Natural killer cell (primary cell): ENCODE measurements at regions not wholly inside any gene's neighbourhood (a gene's known extent, or its start where the extent isn't known, plus 50 kb on each side); places are given as distances from the start of the nearest gene placed in this dataset.

ENCODE experiments used
- ATAC-seq, 3 donors: fragments of 150-1000 bp in 2 of 3; fragments of 200-7000 bp in 1 of 3; cut with Tn5 transposase; 1 replicate in 1 of 3; 2 replicates in 2 of 3; pipeline ENCODE4 v1.10.0; 2021; ENCODE audit warnings: mild to moderate bottlenecking in 2 of 3, moderate library complexity in 2 of 3
- DNase-seq, 2 donors: peaks; one replicate each; pipeline versions ENCODE4 v3.0.0 to v3.0.0-alpha.2; 2013 to 2021; ENCODE audit warnings: mixed read lengths in 1 of 2
- H3K27ac ChIP-seq: one replicate; pipeline ENCODE4 v1.5.1; 2013; ENCODE audit warnings: mild to moderate bottlenecking, low read length
- H3K27me3 ChIP-seq: one replicate; pipeline ENCODE4 v1.6.1; 2013; ENCODE audit warnings: low read length; ENCODE audit not compliant: control insufficient read depth, insufficient read depth
- H3K36me3 ChIP-seq: one replicate; pipeline ENCODE4 v1.6.1; 2013; ENCODE audit warnings: low read length; ENCODE audit not compliant: control insufficient read depth, insufficient read depth
- H3K4me1 ChIP-seq: one replicate; pipeline ENCODE4 v1.6.1; 2013; ENCODE audit warnings: low read length; ENCODE audit not compliant: control insufficient read depth, insufficient read depth
- H3K4me3 ChIP-seq: one replicate; pipeline ENCODE4 v1.5.1; 2013; ENCODE audit warnings: low read length
- H3K9me3 ChIP-seq: one replicate; pipeline ENCODE4 v1.6.1; 2013; ENCODE audit warnings: low read length; ENCODE audit not compliant: control insufficient read depth, insufficient read depth
- H3K27ac Mint-ChIP-seq, 2 donors: one replicate each; pipeline ENCODE4 v1.8.0; 2022; ENCODE audit warnings: mild to moderate bottlenecking in 2 of 2, mixed read lengths in 2 of 2, moderate library complexity in 1 of 2
- H3K27me3 Mint-ChIP-seq, 2 donors: one replicate each; pipeline ENCODE4 v1.8.0; 2022; ENCODE audit warnings: low read depth in 2 of 2, mixed read lengths in 2 of 2
- H3K36me3 Mint-ChIP-seq: one replicate; pipeline ENCODE4 v1.8.0; 2022; ENCODE audit warnings: mixed read lengths
- H3K4me1 Mint-ChIP-seq, 2 donors: one replicate each; pipeline ENCODE4 v1.8.0; 2022; ENCODE audit warnings: mixed read lengths in 2 of 2
- H3K4me3 Mint-ChIP-seq: one replicate; pipeline ENCODE4 v1.8.0; 2022; ENCODE audit warnings: mild to moderate bottlenecking, moderate library complexity, mixed read lengths
- H3K9me3 Mint-ChIP-seq, 2 donors: one replicate each; pipeline ENCODE4 v1.8.0; 2022; ENCODE audit warnings: mixed read lengths in 2 of 2
- WGBS: methylation state at CpG from one replicate; pipeline ENCODE4 v1.1.7; 2013; ENCODE audit warnings: missing lambda C conversion rate; ENCODE audit not compliant: insufficient coverage; 5-methylcytosine and 5-hydroxymethylcytosine counted together
- intact Hi-C: fragments of 100-400 bp; cut with micrococcal nuclease; formaldehyde crosslinking; loops from one replicate; pipeline ENCODE4 v1.14.2; 2022
- TF ChIP-seq, protein P1 (sequence below): fragments of 200-600 bp; IDR thresholded peaks from one replicate; pipeline ENCODE4 v1.8.0; 2022; ENCODE audit warnings: antibody characterized with exemption

DNA sequence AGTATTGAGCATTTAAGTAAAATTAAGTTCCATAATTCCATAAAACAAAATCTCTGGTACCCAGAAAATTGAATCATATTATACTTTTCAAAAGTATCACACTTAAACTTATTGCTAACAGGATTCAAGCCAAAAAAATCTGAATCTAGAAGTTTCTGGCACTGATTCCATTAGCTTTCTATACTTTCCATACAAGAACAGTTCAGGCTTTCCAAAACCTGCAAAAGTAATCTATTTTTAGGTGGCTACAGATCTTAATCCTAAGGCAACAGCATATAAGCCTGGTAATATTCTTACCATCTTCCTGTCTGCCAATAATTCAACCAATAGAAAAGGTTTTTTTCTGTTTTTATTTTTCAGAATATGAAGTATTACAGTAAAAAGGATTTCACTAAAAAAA is 185.0 kb downstream of the CRPPA start:
- TF ChIP-seq, protein P1, sequence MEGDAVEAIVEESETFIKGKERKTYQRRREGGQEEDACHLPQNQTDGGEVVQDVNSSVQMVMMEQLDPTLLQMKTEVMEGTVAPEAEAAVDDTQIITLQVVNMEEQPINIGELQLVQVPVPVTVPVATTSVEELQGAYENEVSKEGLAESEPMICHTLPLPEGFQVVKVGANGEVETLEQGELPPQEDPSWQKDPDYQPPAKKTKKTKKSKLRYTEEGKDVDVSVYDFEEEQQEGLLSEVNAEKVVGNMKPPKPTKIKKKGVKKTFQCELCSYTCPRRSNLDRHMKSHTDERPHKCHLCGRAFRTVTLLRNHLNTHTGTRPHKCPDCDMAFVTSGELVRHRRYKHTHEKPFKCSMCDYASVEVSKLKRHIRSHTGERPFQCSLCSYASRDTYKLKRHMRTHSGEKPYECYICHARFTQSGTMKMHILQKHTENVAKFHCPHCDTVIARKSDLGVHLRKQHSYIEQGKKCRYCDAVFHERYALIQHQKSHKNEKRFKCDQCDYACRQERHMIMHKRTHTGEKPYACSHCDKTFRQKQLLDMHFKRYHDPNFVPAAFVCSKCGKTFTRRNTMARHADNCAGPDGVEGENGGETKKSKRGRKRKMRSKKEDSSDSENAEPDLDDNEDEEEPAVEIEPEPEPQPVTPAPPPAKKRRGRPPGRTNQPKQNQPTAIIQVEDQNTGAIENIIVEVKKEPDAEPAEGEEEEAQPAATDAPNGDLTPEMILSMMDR: no peak
- no peaks in the 10 kb centered on the region for H3K36me3 ChIP-seq
- DNase-seq: no peak
- Mint-ChIP-seq H3K27me3 (no peaks in the 10 kb centered on the region), H3K27ac (no peak overlapping the region), H3K4me1 (no peaks in the 10 kb centered on the region), H3K9me3 (peaks cover 0 to 3% of the 10 kb centered on the region in 2 donors), H3K4me3 (no peak overlapping the region), H3K36me3 (peaks cover 10% of the 10 kb centered on the region)
- no peaks in the 10 kb centered on the region for H3K9me3 ChIP-seq
- no peaks in the 10 kb centered on the region for H3K27me3 ChIP-seq
- no peak overlapping the region for H3K27ac ChIP-seq
- no peaks in the 10 kb centered on the region for H3K4me1 ChIP-seq
- ATAC-seq: no peak
- H3K4me3 ChIP-seq: no peak overlapping the region
- intact Hi-C loops: no loop called here

DNA sequence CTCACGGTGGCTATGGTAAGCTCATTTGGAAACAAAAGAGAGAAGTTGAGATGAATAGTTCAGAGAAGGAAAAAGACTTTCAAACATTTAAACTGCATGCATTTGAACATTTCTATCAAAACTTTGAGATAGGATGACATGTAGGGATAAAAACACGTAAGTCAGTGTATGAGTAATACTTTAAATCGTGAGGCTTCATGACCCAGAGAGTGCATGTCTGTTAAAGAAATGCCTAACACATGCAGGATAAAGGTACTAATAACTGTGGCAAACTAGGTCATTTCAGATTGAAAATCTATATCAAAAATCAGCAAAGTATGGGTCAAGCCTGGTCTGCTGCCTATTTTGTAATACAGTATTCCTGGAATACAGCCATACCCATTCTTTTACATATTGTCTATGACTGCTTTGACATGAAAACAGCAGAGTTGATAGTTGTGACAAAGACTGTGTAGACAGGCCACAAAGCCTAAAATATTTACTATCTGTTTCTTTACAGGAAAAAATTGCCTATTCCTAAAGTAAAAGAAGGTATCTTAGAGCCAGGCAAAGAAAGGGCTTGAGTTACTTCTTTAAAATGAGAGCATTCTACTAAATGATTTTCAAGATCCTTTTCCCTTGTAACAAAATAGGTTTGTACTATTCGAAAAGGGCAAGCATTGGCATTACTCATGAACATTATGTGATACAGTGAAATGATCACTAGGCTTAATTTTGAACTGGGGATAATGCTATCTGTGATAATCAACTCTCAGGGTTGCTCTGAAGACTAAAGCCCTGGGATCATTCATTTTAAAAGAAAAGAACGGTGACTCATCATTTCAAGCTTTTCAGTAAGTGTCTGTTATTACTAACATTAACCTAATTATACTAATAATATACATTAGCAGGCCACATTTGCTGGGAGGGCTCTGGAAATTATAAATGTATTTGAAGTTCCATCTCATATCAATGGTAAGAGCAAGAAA is 185.9 kb downstream of the CRPPA start:
- Histone ChIP-seq H3K36me3 (no peaks in the 10 kb centered on the region), H3K4me3 (no peak overlapping the region), H3K27ac (no peak overlapping the region), H3K27me3 (no peaks in the 10 kb centered on the region), H3K9me3 (peaks cover 6% of the 10 kb centered on the region), H3K4me1 (no peaks in the 10 kb centered on the region)
- TF ChIP-seq, protein P1: no peak
- Mint-ChIP-seq H3K27me3 (no peaks in the 10 kb centered on the region), H3K4me3 (no peak overlapping the region), H3K27ac (no peak overlapping the region), H3K36me3 (peaks cover 14% of the 10 kb centered on the region), H3K9me3 (peaks cover 2 to 6% of the 10 kb centered on the region in 2 donors), H3K4me1 (no peaks in the 10 kb centered on the region)
- intact Hi-C loops: no loop called here
- ATAC-seq (no peak), DNase-seq (no peak)
- 90% methylated on average over 3 of the region's 5 CpGs for WGBS

DNA sequence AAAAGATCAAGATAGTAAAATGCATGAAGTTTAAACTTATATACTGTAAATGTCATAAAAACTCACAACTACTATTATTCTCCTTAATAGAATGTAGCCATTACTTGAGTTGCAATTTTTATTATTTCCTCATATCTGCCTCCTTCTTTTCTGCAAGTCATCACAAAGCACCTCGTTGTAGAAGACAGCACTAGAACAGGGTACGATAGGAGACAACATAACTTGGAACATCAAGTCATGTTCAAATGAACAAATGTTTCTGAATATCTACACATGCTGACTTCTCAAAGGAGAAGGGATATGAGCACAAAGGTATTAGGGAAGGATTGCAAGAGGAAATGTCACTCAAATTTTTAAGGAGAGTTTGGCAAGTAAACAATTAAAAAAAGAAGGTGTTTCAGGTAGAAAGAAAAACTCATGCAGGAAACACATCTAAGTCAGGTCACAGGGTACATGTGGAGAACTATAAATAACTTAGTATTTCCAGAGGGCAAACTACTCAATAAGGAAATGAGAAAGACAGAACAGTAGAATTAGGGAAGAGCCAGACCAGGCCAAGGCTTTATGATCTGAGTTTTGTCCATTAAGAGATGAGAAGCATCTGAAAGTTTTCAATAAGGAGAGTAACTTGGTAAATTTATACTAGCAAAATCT is 186.7 kb downstream of the CRPPA start:
- ATAC-seq (no peak), DNase-seq (no peak)
- TF ChIP-seq, protein P1: no peak
- Mint-ChIP-seq H3K36me3 (peaks cover 22% of the 10 kb centered on the region), H3K9me3 (peaks cover 5 to 12% of the 10 kb centered on the region in 2 donors), H3K27me3 (no peaks in the 10 kb centered on the region), H3K4me1 (no peaks in the 10 kb centered on the region), H3K27ac (no peak overlapping the region), H3K4me3 (no peak overlapping the region)
- H3K27me3 ChIP-seq: no peaks in the 10 kb centered on the region
- H3K9me3 ChIP-seq: peaks cover 6% of the 10 kb centered on the region
- no peaks in the 10 kb centered on the region for H3K4me1 ChIP-seq
- no peak overlapping the region for H3K4me3 ChIP-seq
- no peaks in the 10 kb centered on the region for H3K36me3 ChIP-seq
- WGBS: 79% methylated on average over 2 of the region's 2 CpGs
- H3K27ac ChIP-seq: no peak overlapping the region
- intact Hi-C loops: no loop called here
